Psoas muscle (tissue), 7 donors: ENCODE measurements at regions not wholly inside any gene's neighbourhood (a gene's known extent, or its start where the extent isn't known, plus 50 kb on each side); places are given as distances from the start of the nearest gene placed in this dataset.

Experiments
- ATAC-seq, 4 donors: fragments of 200-7000 bp; cut with Tn5 transposase; one replicate each; pipeline ENCODE4 v1.9.1; 2020; ENCODE audit warnings: moderate library complexity in 3 of 4, mild to moderate bottlenecking in 2 of 4
- DNase-seq, 2 donors: peaks; one replicate each; pipeline ENCODE4 v3.0.0-alpha.2; 2020
- H3K27ac ChIP-seq: fragments of 200-600 bp; one replicate; pipeline ENCODE4 v1.8.0; 2022
- H3K27me3 ChIP-seq, 3 donors: fragments of 200-600 bp in 1 of 3; one replicate each; pipeline versions ENCODE4 v1.6.1 to v1.8.0; 2013 to 2022; ENCODE audit warnings: low read length in 2 of 3, mild to moderate bottlenecking in 2 of 3, moderate library complexity in 1 of 3; ENCODE audit not compliant: insufficient read depth in 3 of 3
- H3K36me3 ChIP-seq, 2 donors: fragments of 200-600 bp in 1 of 2; one replicate each; pipeline versions ENCODE4 v1.6.1 to v1.8.0; 2013 to 2022; ENCODE audit warnings: low read depth in 1 of 2, mild to moderate bottlenecking in 1 of 2, moderate library complexity in 1 of 2; ENCODE audit not compliant: insufficient read depth in 1 of 2
- H3K4me1 ChIP-seq: fragments of 200-600 bp; one replicate; pipeline ENCODE4 v1.8.0; 2022
- H3K4me3 ChIP-seq: fragments of 200-600 bp; one replicate; pipeline ENCODE4 v1.8.0; 2022; ENCODE audit warnings: mild to moderate bottlenecking
- H3K9me3 ChIP-seq: fragments of 200-600 bp; one replicate; pipeline ENCODE4 v1.8.0; 2022
- WGBS, 3 donors: extraction: QIAGEN DNeasy Blood & Tissue Kit; methylation state at CpG; one replicate each; pipeline versions ENCODE4 v1.1.6 to v1.1.7; 2013; 5-methylcytosine and 5-hydroxymethylcytosine counted together
- intact Hi-C, 2 donors: fragments of 100-400 bp; cut with DNase I; formaldehyde crosslinking; loops; one replicate each; pipeline versions ENCODE4 v1.11.0 to v1.14.2; 2022
- TF ChIP-seq, protein P1 (sequence below): fragments of 200-600 bp; IDR thresholded peaks from one replicate; pipeline ENCODE4 v1.8.0; 2022; ENCODE audit warnings: antibody characterized with exemption
- donor health status: healthy with polysubstance abuse.
- donor health status: DM: no; HTN: no; CAD: no; lungs with moderate emphysema.
- donor health status: Bipolar disorder and iron deficiency.
- donor health status: healthy.
- donor health status: DM: yes; HTN: yes; CAD: no.
- donor health status: DM: no; HTN: no; CAD: no.
- donor health status: DM: yes; HTN: yes; CAD: no.

GRCh38 chr3:67118635-67119034 is 120.5 kb downstream of the KBTBD8 start:
- no peaks in the 10 kb centered on the region for H3K27me3 ChIP-seq
- no peak overlapping the region for H3K27ac ChIP-seq
- H3K4me1 ChIP-seq: no peaks in the 10 kb centered on the region
- DNase-seq (no peak), ATAC-seq (no peak)
- intact Hi-C loops: loop anchor here in 1 of 2 donors (10.0 kb wide), 1 partner anchor 144 kb away; no protein-coding TSS in a partner anchor
- 17 to 26% (median 21%) methylated on average over 3 of the region's 3 CpGs for WGBS, 3 donors
- H3K36me3 ChIP-seq: no peaks in the 10 kb centered on the region
- H3K9me3 ChIP-seq: no peaks in the 10 kb centered on the region
- TF ChIP-seq, protein P1, sequence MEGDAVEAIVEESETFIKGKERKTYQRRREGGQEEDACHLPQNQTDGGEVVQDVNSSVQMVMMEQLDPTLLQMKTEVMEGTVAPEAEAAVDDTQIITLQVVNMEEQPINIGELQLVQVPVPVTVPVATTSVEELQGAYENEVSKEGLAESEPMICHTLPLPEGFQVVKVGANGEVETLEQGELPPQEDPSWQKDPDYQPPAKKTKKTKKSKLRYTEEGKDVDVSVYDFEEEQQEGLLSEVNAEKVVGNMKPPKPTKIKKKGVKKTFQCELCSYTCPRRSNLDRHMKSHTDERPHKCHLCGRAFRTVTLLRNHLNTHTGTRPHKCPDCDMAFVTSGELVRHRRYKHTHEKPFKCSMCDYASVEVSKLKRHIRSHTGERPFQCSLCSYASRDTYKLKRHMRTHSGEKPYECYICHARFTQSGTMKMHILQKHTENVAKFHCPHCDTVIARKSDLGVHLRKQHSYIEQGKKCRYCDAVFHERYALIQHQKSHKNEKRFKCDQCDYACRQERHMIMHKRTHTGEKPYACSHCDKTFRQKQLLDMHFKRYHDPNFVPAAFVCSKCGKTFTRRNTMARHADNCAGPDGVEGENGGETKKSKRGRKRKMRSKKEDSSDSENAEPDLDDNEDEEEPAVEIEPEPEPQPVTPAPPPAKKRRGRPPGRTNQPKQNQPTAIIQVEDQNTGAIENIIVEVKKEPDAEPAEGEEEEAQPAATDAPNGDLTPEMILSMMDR: no peak
- H3K4me3 ChIP-seq: no peak overlapping the region

DNA sequence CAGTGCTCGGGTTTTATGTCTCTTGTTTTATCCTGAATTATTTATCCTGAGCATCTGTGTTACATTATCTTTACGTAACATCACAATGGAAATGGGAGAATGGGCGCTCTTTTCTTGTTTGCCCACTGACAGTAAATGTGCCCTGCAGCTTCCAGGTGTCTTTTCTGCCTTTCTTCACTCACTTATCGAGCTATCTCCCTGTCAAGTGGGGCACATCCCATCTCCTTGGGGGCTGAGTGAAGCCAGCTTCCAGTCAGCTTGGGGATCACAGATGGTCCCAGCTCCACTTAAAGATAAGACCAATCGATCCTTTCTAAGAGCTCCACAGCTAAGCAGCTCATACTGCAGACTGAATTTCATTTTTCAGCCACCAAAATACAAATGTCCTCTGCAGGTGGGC is 125.8 kb downstream of the KBTBD8 start:
- WGBS, 3 donors: 74 to 87% (median 85%) methylated on average over 5 of the region's 5 CpGs
- ATAC-seq: no peak

DNA sequence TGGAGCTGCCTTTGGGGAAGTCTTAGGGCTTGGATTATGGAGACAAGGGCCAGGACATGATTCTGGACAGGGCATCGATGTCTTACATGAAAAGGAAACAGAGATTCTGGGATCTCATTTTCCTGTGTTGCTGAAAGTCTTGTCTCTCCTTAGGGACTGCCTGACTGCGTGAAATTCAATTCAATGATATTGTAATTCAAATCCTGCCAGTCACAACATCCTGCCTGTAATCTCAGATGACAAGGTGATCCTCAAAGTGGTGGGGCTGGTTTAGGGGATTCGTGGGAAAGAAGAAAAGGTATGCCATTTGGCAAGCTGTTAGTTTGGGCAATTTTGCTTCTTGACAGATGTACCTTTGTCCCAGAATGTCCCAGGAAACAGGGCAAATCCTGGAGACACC is 129.1 kb downstream of the KBTBD8 start:
- Histone ChIP-seq H3K36me3 (no peaks in the 10 kb centered on the region), H3K4me1 (no peaks in the 10 kb centered on the region), H3K4me3 (no peak overlapping the region), H3K27ac (no peak overlapping the region), H3K27me3 (no peaks in the 10 kb centered on the region), H3K9me3 (peaks cover 6% of the 10 kb centered on the region)
- ATAC-seq (no peak), DNase-seq (no peak)
- TF ChIP-seq, protein P1: no peak
- intact Hi-C loops: no loop called here
- 39 to 44% (median 41%) methylated on average over 3 of the region's 3 CpGs for WGBS, 3 donors

More for the DNA sequence above, 125.8 kb downstream of the KBTBD8 start:
- intact Hi-C loops: no loop called here
- Histone ChIP-seq H3K4me1 (no peaks in the 10 kb centered on the region), H3K27ac (no peak overlapping the region), H3K36me3 (no peaks in the 10 kb centered on the region), H3K4me3 (no peak overlapping the region), H3K27me3 (no peaks in the 10 kb centered on the region), H3K9me3 (peaks cover 6% of the 10 kb centered on the region)
- DNase-seq: no peak
- TF ChIP-seq, protein P1: no peak

DNA sequence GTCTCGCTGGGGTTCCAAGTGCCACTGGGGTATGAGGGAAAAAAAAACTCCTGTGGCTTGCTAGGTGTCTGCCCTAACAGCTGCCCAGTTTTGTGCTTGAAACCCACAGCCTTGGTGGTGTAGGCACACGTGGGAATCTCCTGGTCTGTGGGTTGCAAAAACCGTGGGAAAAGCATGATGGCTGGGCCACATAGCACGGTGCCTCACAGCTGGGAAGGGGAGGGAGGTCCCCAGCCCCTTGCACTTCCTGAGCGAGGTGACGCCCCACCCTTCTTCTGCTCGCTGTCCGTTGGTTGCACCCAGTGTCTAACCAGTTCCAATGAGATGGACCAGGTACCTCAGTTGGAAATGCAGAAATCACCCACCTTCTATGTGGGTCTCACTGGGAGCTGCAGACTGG is 144.3 kb downstream of the KBTBD8 start:
- intact Hi-C loops: no loop called here

GRCh38 chr3:67145738-67146137 is 147.6 kb downstream of the KBTBD8 start:
- 71 to 79% (median 78%) methylated on average over 2 of the region's 2 CpGs for WGBS, 3 donors
- Histone ChIP-seq H3K9me3 (no peaks in the 10 kb centered on the region), H3K36me3 (no peaks in the 10 kb centered on the region), H3K27me3 (no peaks in the 10 kb centered on the region), H3K27ac (no peak overlapping the region), H3K4me1 (no peaks in the 10 kb centered on the region), H3K4me3 (no peak overlapping the region)
- DNase-seq: no peak
- no peak for ATAC-seq
- intact Hi-C loops: no loop called here
- TF ChIP-seq, protein P1: no peak

More for the DNA sequence above, 144.3 kb downstream of the KBTBD8 start:
- Histone ChIP-seq H3K4me3 (no peak overlapping the region), H3K27ac (no peak overlapping the region), H3K27me3 (no peaks in the 10 kb centered on the region), H3K9me3 (no peaks in the 10 kb centered on the region), H3K4me1 (no peaks in the 10 kb centered on the region), H3K36me3 (no peaks in the 10 kb centered on the region)
- DNase-seq (no peak), ATAC-seq (no peak)
- TF ChIP-seq, protein P1: no peak
- 69 to 83% (median 83%) methylated on average over 8 of the region's 8 CpGs for WGBS, 3 donors
